ENCODE measurements at regions not wholly inside any gene's neighbourhood (a gene's known extent, or its start where the extent isn't known, plus 50 kb on each side); places are given as distances from the start of the nearest gene placed in this dataset.

- TF ChIP-seq CTCF (IDR thresholded peaks at IDR 0.05; ENCODE audit: unreplicated experiment): no peak
- no peak overlapping the region for H3K27ac Mint-ChIP-seq
- no peaks in the 10 kb centered on the region for H3K4me1 Mint-ChIP-seq (ENCODE audit: low read depth)
- H3K9me3 Mint-ChIP-seq (ENCODE audit: low read depth): no peaks in the 10 kb centered on the region
- no peak for DNase-seq (ENCODE audit: low spot score, unreplicated experiment)
- no peaks in the 10 kb centered on the region for H3K36me3 Mint-ChIP-seq (ENCODE audit: insufficient read depth)
- no peaks in the 10 kb centered on the region for H3K27me3 Mint-ChIP-seq
- H3K4me3 Mint-ChIP-seq (ENCODE audit: low read depth): no peak overlapping the region
Measured at GRCh38 chr18:60935041-60935910, 398.0 kb upstream of the CDH20 start.

- no peak for DNase-seq (ENCODE audit: low spot score, unreplicated experiment)
- Mint-ChIP-seq H3K27me3 (no peaks in the 10 kb centered on the region), H3K27ac (no peak overlapping the region), H3K36me3 (ENCODE audit: insufficient read depth) (no peaks in the 10 kb centered on the region), H3K4me3 (ENCODE audit: low read depth) (no peak overlapping the region), H3K9me3 (ENCODE audit: low read depth) (no peaks in the 10 kb centered on the region), H3K4me1 (ENCODE audit: low read depth) (no peaks in the 10 kb centered on the region)
- no peak for TF ChIP-seq CTCF (IDR thresholded peaks at IDR 0.05; ENCODE audit: unreplicated experiment)
Measured at GRCh38 chr18:60936101-60936500, 397.1 kb upstream of the CDH20 start.

GRCh38 chr18:60943297-60943696 lies 389.9 kb upstream of the CDH20 start:
- no peak for DNase-seq (ENCODE audit: low spot score, unreplicated experiment)
- Mint-ChIP-seq H3K4me1 (ENCODE audit: low read depth) (no peaks in the 10 kb centered on the region), H3K27me3 (no peaks in the 10 kb centered on the region), H3K4me3 (ENCODE audit: low read depth) (no peak overlapping the region), H3K27ac (no peak overlapping the region), H3K9me3 (ENCODE audit: low read depth) (no peaks in the 10 kb centered on the region), H3K36me3 (ENCODE audit: insufficient read depth) (no peaks in the 10 kb centered on the region)
- TF ChIP-seq CTCF (IDR thresholded peaks at IDR 0.05; ENCODE audit: unreplicated experiment): no peak

GRCh38 chr18:60950634-60951033 lies 382.6 kb upstream of the CDH20 start:
- no peak overlapping the region for H3K4me3 Mint-ChIP-seq (ENCODE audit: low read depth)
- H3K36me3 Mint-ChIP-seq (ENCODE audit: insufficient read depth): no peaks in the 10 kb centered on the region
- no peaks in the 10 kb centered on the region for H3K4me1 Mint-ChIP-seq (ENCODE audit: low read depth)
- H3K27ac Mint-ChIP-seq: no peak overlapping the region
- no peak for DNase-seq (ENCODE audit: low spot score, unreplicated experiment)
- H3K27me3 Mint-ChIP-seq: no peaks in the 10 kb centered on the region
- no peak for TF ChIP-seq CTCF (IDR thresholded peaks at IDR 0.05; ENCODE audit: unreplicated experiment)
- H3K9me3 Mint-ChIP-seq (ENCODE audit: low read depth): no peaks in the 10 kb centered on the region

GRCh38 chr18:60951091-60951490 lies 382.1 kb upstream of the CDH20 start:
- no peaks in the 10 kb centered on the region for H3K36me3 Mint-ChIP-seq (ENCODE audit: insufficient read depth)

More at GRCh38 chr18:60951091-60951490, 382.1 kb upstream of the CDH20 start:
- Mint-ChIP-seq H3K4me3 (ENCODE audit: low read depth) (no peak overlapping the region), H3K4me1 (ENCODE audit: low read depth) (no peaks in the 10 kb centered on the region), H3K27me3 (no peaks in the 10 kb centered on the region), H3K27ac (no peak overlapping the region), H3K9me3 (ENCODE audit: low read depth) (no peaks in the 10 kb centered on the region)
- no peak for TF ChIP-seq CTCF (IDR thresholded peaks at IDR 0.05; ENCODE audit: unreplicated experiment)
- no peak for DNase-seq (ENCODE audit: low spot score, unreplicated experiment)
